Heart right ventricle (tissue), 16 donors: ENCODE measurements at regions not wholly inside any gene's neighbourhood (a gene's known extent, or its start where the extent isn't known, plus 50 kb on each side); places are given as distances from the start of the nearest gene placed in this dataset.
A peak's percentile ranks its signal among the peaks of the same experiment; 100 is the strongest.

Experiments used
- ATAC-seq, 8 donors: fragments of 200-7000 bp; cut with Tn5 transposase; one replicate each; pipeline ENCODE4 v1.9.1; 2020; ENCODE audit warnings: mild to moderate bottlenecking in 8 of 8, moderate library complexity in 8 of 8, moderate number of reproducible peaks in 1 of 8
- DNase-seq, 2 donors: peaks; one replicate each; pipeline ENCODE4 v3.0.0-alpha.2; 2020
- H3K27ac ChIP-seq, 10 donors: fragments of 200-600 bp; sonication (generic) in 2 of 10; one replicate each; pipeline versions ENCODE4 v1.5.0 to v1.8.0; 2020 to 2022; ENCODE audit warnings: mild to moderate bottlenecking in 3 of 10
- H3K27me3 ChIP-seq, 7 donors: fragments of 200-600 bp; one replicate each; pipeline ENCODE4 v1.8.0; 2021 to 2022; ENCODE audit warnings: mild to moderate bottlenecking in 2 of 7
- H3K36me3 ChIP-seq, 9 donors: fragments of 200-600 bp; sonication (generic) in 1 of 9; one replicate each; pipeline versions ENCODE4 v1.5.0 to v1.8.0; 2020 to 2022; ENCODE audit warnings: mild to moderate bottlenecking in 2 of 9
- H3K4me1 ChIP-seq, 9 donors: fragments of 200-600 bp; sonication (generic) in 1 of 9; one replicate each; pipeline versions ENCODE4 v1.5.0 to v1.8.0; 2020 to 2022; ENCODE audit warnings: mild to moderate bottlenecking in 4 of 9
- H3K4me3 ChIP-seq, 10 donors: fragments of 200-600 bp; sonication (generic) in 2 of 10; one replicate each; pipeline versions ENCODE4 v1.5.0 to v1.8.0; 2020 to 2022; ENCODE audit warnings: mild to moderate bottlenecking in 7 of 10, moderate library complexity in 2 of 10
- H3K9me3 ChIP-seq, 11 donors: fragments of 200-600 bp in 10 of 11; sonication (generic) in 2 of 11; one replicate each; pipeline versions ENCODE4 v1.5.0 to v1.8.0; 2013 to 2022; ENCODE audit warnings: mild to moderate bottlenecking in 2 of 11, control low read depth in 1 of 11, moderate library complexity in 1 of 11
- CTCF ChIP-seq, 9 donors: fragments of 200-600 bp; sonication (generic) in 2 of 9; IDR thresholded peaks; one replicate each; pipeline versions ENCODE4 v1.5.0 to v1.8.0; 2021 to 2022; ENCODE audit warnings: antibody characterized with exemption in 9 of 9, mild to moderate bottlenecking in 5 of 9, moderate library complexity in 1 of 9
- WGBS, 2 donors: extraction: QIAGEN DNeasy Blood & Tissue Kit; methylation state at CpG; one replicate each; pipeline ENCODE4 v1.1.7; 2013; ENCODE audit warnings: inconsistent platforms in 1 of 2; 5-methylcytosine and 5-hydroxymethylcytosine counted together
- intact Hi-C, 10 donors: fragments of 100-400 bp; cut with DNase I; formaldehyde crosslinking; loops; one replicate each; pipeline versions ENCODE4 v1.11.1 to v1.14.2; 2022
- donor health status: Arrhythmogenic right ventricular cardiomyopathy.
- donor health status: ischemic (EF 13 %, LVEDD 7.1; RV severe dilation, severe dysfunction).
- donor health status: healthy with polysubstance abuse.
- donor health status: DM: no; HTN: yes; CAD: no.
- donor health status: DM: no; HTN: no; CAD: no.
- donor health status: ischemic (EF 25% LVEDD 6.9; RV normal size, moderate dysfunction).
- donor health status: ischemic (EF 25% LVEDD 5.7; RV mildly dilated, moderate dysfunction).
- donor health status: healthy.
- donor health status: DM: yes; HTN: yes; CAD: no.
- donor health status: Ischemic cardiomyopathy.
- donor health status: ischemic (EF 35%, LVEDD 5.7; RV mildly dilated, moderate dysfunction).
- donor health status: nonischemic (EF 11% LVEDD 7.7; RV severe dilation, severe dysfunction).
- donor health status: DM: yes; HTN: yes; CAD: no.
- donor health status: PGD.
- donor health status: ischemic (EF 29% LVEDD 5.4; RV normal size, mild dysfunction).
- donor health status: nonischemic (EF 23%, LVEDD 6.1; RV moderate dilation, normal function).

DNA sequence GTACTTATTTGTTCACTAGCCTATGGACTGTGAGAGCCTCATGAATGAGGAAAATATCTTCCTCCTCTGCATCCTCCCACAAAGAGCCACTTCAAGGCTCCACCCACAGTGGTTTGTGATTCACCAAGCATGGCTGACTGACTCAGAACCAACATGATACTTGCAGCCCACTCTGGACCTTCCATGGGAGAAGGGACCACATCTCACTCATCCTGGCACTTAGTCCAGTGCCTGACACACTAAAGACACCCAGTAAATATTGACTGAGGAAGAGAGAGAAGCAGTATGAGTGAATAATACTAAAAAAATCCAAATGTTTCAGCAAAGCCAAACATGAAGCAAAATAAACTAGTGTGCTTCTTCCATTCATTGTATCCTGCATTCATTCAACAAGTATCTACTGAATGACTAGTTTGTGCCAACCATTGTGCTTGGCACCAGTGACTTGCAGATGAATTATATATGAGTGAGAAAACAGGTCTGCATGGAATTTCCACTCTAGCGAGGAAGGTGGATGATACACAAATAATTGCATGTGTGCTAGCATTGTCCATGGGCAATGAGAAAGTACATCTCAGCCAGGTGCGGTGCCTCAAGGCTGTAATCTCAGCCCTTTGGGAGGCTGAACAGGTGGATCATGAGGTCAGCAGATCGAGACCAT lies 54.9 kb upstream of the BLID start:
- Histone ChIP-seq H3K36me3 (no peaks in the 10 kb centered on the region), H3K27ac (no peak overlapping the region), H3K4me1 (no peaks in the 10 kb centered on the region), H3K4me3 (no peak overlapping the region), H3K9me3 (no peaks in the 10 kb centered on the region), H3K27me3 (no peaks in the 10 kb centered on the region)
- ATAC-seq: peak in 1 of 8 donors; percentile 39
- no peak for DNase-seq
- 94 to 97% methylated on average over 3 of the region's 3 CpGs for whole genome bisulfite sequencing, 2 donors
- no peak for TF ChIP-seq CTCF (IDR thresholded peaks at IDR 0.05)
- intact Hi-C loops: loop anchor here in 1 of 10 donors (10.0 kb wide), 1 partner anchor 56 kb away; the partner anchor contains the start of gene BLID

GRCh38 chr11:122168218-122168617 lies 52.2 kb upstream of the BLID start:
- Histone ChIP-seq H3K36me3 (no peaks in the 10 kb centered on the region), H3K4me3 (no peak overlapping the region), H3K9me3 (no peaks in the 10 kb centered on the region), H3K27me3 (no peaks in the 10 kb centered on the region), H3K27ac (no peak overlapping the region), H3K4me1 (peaks cover 0 to 5% (median 0%) of the 10 kb centered on the region in 9 donors)
- TF ChIP-seq CTCF (IDR thresholded peaks at IDR 0.05): no peak
- WGBS, 2 donors: 65 to 75% methylated on average over 3 of the region's 3 CpGs
- intact Hi-C loops: no loop called here
- ATAC-seq (no peak), DNase-seq (no peak)

DNA sequence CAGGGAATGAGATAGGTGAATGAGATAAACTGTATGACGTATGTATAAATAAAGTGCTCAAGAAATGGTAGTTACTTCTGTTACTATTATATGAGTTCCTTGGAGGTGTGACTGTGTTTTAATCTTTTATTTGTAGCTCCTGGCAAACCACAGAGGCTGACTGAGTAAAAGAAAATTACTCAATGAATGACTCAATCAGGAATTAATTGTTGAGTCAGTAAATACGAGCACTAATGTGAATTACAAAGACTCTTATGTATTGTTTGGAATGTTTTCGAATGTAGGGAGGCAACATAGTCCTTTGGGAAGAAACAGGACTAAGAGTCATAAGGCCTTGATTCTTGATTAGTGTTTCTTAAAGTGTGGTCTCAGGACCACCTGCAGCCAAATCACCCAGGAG lies 51.1 kb upstream of the BLID start:
- Histone ChIP-seq H3K4me3 (no peak overlapping the region), H3K27ac (no peak overlapping the region), H3K4me1 (peaks cover 0 to 5% (median 0%) of the 10 kb centered on the region in 9 donors), H3K27me3 (no peaks in the 10 kb centered on the region), H3K9me3 (no peaks in the 10 kb centered on the region), H3K36me3 (no peaks in the 10 kb centered on the region)
- 79 to 81% methylated on average over 3 of the region's 3 CpGs for whole genome bisulfite sequencing, 2 donors
- no peak for TF ChIP-seq CTCF (IDR thresholded peaks at IDR 0.05)
- peak in 1 of 8 donors; percentile 63 for ATAC-seq
- intact Hi-C loops: no loop called here
- DNase-seq: no peak

- ATAC-seq: no peak
- Histone ChIP-seq H3K4me1 (peaks cover 0 to 5% (median 0%) of the 10 kb centered on the region in 9 donors), H3K4me3 (no peak overlapping the region), H3K27me3 (no peaks in the 10 kb centered on the region), H3K36me3 (no peaks in the 10 kb centered on the region), H3K27ac (no peak overlapping the region), H3K9me3 (no peaks in the 10 kb centered on the region)
- DNase-seq: no peak
- WGBS, 2 donors: 82 to 83% methylated on average over 7 of the region's 7 CpGs
- intact Hi-C loops: no loop called here
- TF ChIP-seq CTCF (IDR thresholded peaks at IDR 0.05): no peak
These were observed 49.8 kb upstream of the BLID start for GRCh38 chr11:122165607-122166371.
